ENCODE measurements at regions not wholly inside any gene's neighbourhood (a gene's known extent, or its start where the extent isn't known, plus 50 kb on each side); places are given as distances from the start of the nearest gene placed in this dataset.
A peak's percentile ranks its signal among the peaks of the same experiment; 100 is the strongest.

DNA sequence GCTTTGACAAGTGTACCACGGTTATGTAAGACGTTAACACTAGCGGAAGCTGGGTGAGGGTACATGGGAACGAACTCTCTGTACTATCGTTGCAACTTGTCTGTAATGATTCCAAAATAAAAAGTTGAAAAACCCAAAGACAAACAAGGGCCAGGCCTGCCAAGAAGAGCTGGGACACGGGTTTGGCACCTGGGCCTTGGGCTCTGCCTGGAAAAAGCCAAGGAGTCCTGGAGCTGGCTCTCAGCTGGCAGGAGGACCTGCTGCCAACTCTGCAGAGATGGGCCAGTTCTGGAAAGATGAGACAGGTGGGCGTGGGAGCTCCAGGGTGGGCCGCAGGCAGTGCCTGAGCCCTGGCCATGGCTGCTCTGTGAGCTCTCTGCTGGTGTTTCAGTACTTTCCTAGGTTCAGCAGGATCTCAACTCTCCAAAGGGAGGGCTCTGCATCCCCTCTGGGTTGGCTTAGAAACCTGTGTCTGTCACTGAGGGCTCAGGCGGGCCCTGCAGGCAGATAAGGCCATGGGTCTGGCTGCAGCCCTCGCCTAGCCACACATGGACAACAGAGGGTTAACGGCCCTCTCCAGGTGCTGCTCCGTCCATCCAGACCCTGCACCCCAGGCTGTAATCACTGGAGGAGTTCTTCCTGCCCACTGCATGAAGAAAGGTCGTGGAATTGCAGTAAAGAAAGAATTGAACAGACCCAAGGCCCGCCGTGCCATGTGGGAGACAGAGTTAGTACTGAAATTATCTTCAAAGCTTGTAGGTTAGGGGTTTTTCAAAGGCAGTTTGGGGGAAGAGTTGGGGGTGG, 89.9 kb downstream of the RHOB start:
- POLR2A ChIA-PET, result interaction anchor here (1.4 to 10.9 kb wide), 15 partner anchors 12 to 185 kb away, joined by 3 to 268 read pairs (median 19); partner anchors contain the start of gene RHOB
- intact Hi-C loops (cut with micrococcal nuclease; ENCODE audit: unreplicated experiment) (loop anchor here (5.0 kb wide), 1 partner anchor 45 kb away; no protein-coding TSS in a partner anchor), in situ Hi-C loops (cut with HindIII; ENCODE audit: extremely low pct_ligation_motif_present, low pct_unique_long_range_greater_than_20kb) (loop anchor here (5.0 kb wide), 1 partner anchor 90 kb away; the partner anchor contains the start of gene RHOB)
- H3K4me2 ChIP-seq (ENCODE audit: low read depth, low read length), result peak overlapping the region; percentile 81
- peak; percentile 0; the same call in 1 of the 3 replicates for ATAC-seq
- H3K79me2 ChIP-seq (ENCODE audit: insufficient read depth, low read length), result no peaks in the 10 kb centered on the region
- no peak overlapping the region for H2AFZ ChIP-seq (ENCODE audit: low read length)
- FAIRE-seq, result no peak
- CTCF ChIA-PET (ENCODE audit: low intra/inter-chr PET ratio, low total read pairs), result no interaction called here
- H3K4me1 ChIP-seq (ENCODE audit: insufficient read depth, low read length), result peaks cover 100% of the 10 kb centered on the region
- WGBS (ENCODE audit: low lambda C conversion rate), result 62% methylated on average over 15 of the region's 15 CpGs
- peak overlapping the region; percentile 97 for H3K27ac ChIP-seq (ENCODE audit: extremely low read length, insufficient read depth, low read length)
- no peaks in the 10 kb centered on the region for H3K27me3 ChIP-seq (ENCODE audit: control insufficient read depth in 1 of 2, insufficient read depth in 2 of 2, low read length in 2 of 2)
- H3K36me3 ChIP-seq (replicated peaks in 1 of 2; ENCODE audit: control insufficient read depth in 1 of 2, insufficient read depth in 2 of 2, low read length in 2 of 2), result no peaks in the 10 kb centered on the region
- peak overlapping the region in 1 of 3 experiments; percentile 59; a peak in 2 of 6 replicates for H3K4me3 ChIP-seq (replicated peaks in 1 of 3; ENCODE audit: insufficient read depth in 1 of 3, low read depth in 2 of 3, low read length in 3 of 3)
- H4K20me1 ChIP-seq (ENCODE audit: insufficient read depth, low read length), result no peaks in the 10 kb centered on the region
- H3K9me3 ChIP-seq (ENCODE audit: low read length), result no peaks in the 10 kb centered on the region
- peak; percentile 16 for DNase-seq (ENCODE audit: low spot score)
- BruUV-seq (replicated peaks), result no TSS peak
- peak overlapping the region; percentile 83 for H3K9ac ChIP-seq (ENCODE audit: insufficient read depth, low read depth, low read length)
- peak; percentile 8; the same call in 1 of the 2 replicates for TF ChIP-seq ZBTB20 (CRISPR knock-in tag; IDR thresholded peaks at IDR 0.05; ENCODE audit: borderline replicate concordance, low read depth)
- no peak for TF ChIP-seq ZNF124 (CRISPR knock-in tag; IDR thresholded peaks at IDR 0.05)
- TF ChIP-seq MTA1 (CRISPR knock-in tag; IDR thresholded peaks at IDR 0.05; ENCODE audit: borderline replicate concordance), result peak; percentile 40; the same call in 1 of the 2 replicates
- no peak for TF ChIP-seq SNRNP70 (IDR thresholded peaks at IDR 0.05; ENCODE audit: low read depth, low read length)
- peak; percentile 16; the same call in 1 of the 2 replicates for TF ChIP-seq MEF2D (CRISPR knock-in tag; IDR thresholded peaks at IDR 0.05)
- TF ChIP-seq JUN (CRISPR knock-in tag; IDR thresholded peaks at IDR 0.05), result peak; percentile 13; the same call in 1 of the 2 replicates
- no peak for TF ChIP-seq KMT2B (CRISPR knock-in tag; IDR thresholded peaks at IDR 0.05)
- TF ChIP-seq ZNF792 (CRISPR knock-in tag; IDR thresholded peaks at IDR 0.05), result no peak
- TF ChIP-seq KDM3A (CRISPR knock-in tag; IDR thresholded peaks at IDR 0.05; ENCODE audit: low read depth), result no peak
- TF ChIP-seq MYC (CRISPR knock-in tag; IDR thresholded peaks at IDR 0.05; ENCODE audit: borderline replicate concordance), result peak; percentile 48; the same call in 1 of the 2 replicates
- TF ChIP-seq ZSCAN29 (CRISPR knock-in tag; conservative IDR thresholded peaks at IDR 0.05), result no peak
- no peak for TF ChIP-seq KDM4B (CRISPR knock-in tag; IDR thresholded peaks at IDR 0.05)
- TF ChIP-seq ZNF619 (CRISPR knock-in tag; IDR thresholded peaks at IDR 0.05), result no peak
- peak; percentile 43; the same call in 1 of the 2 replicates for TF ChIP-seq ZNF761 (CRISPR knock-in tag; conservative IDR thresholded peaks at IDR 0.05)
- no peak for TF ChIP-seq ZNF260 (CRISPR knock-in tag; IDR thresholded peaks at IDR 0.05; ENCODE audit: borderline replicate concordance, low read depth)
- no peak for TF ChIP-seq ZNF788 (CRISPR knock-in tag; IDR thresholded peaks at IDR 0.05; ENCODE audit: borderline replicate concordance)
- no peak for TF ChIP-seq IRX3 (CRISPR knock-in tag; IDR thresholded peaks at IDR 0.05; ENCODE audit: borderline replicate concordance, low read depth)
- no peak for TF ChIP-seq SUZ12 (IDR thresholded peaks at IDR 0.05; ENCODE audit: low read depth, low read length)
- TF ChIP-seq HMG20B (CRISPR knock-in tag; conservative IDR thresholded peaks at IDR 0.05), result no peak
- TF ChIP-seq, protein P1, sequence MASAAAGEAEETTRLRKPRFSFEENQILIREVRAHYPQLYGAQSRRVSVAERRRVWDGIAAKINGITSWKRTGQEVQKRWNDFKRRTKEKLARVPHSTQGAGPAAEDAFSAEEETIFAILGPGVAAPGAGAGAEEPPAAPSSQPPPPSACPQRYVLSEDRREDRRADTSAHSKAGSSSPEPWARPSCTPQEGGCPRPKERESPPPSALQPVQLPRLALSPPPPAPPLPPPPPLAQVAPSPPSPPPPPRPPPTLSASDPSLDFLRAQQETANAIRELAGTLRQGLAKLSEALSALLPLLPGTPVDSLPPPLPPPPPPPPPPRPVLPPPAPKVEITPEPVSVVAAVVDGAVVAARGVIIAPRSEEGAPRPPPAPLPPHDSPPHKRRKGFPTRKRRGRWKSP (CRISPR knock-in tag; IDR thresholded peaks at IDR 0.05), result no peak
- no peak for TF ChIP-seq MBNL3 (CRISPR knock-in tag; conservative IDR thresholded peaks at IDR 0.05)
- peak; percentile 21 for TF ChIP-seq EED (CRISPR knock-in tag; IDR thresholded peaks at IDR 0.05)
- TF ChIP-seq, protein P2, sequence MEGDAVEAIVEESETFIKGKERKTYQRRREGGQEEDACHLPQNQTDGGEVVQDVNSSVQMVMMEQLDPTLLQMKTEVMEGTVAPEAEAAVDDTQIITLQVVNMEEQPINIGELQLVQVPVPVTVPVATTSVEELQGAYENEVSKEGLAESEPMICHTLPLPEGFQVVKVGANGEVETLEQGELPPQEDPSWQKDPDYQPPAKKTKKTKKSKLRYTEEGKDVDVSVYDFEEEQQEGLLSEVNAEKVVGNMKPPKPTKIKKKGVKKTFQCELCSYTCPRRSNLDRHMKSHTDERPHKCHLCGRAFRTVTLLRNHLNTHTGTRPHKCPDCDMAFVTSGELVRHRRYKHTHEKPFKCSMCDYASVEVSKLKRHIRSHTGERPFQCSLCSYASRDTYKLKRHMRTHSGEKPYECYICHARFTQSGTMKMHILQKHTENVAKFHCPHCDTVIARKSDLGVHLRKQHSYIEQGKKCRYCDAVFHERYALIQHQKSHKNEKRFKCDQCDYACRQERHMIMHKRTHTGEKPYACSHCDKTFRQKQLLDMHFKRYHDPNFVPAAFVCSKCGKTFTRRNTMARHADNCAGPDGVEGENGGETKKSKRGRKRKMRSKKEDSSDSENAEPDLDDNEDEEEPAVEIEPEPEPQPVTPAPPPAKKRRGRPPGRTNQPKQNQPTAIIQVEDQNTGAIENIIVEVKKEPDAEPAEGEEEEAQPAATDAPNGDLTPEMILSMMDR (CRISPR knock-in tag; IDR thresholded peaks at IDR 0.05), result peak; percentile 9; the same call in 1 of the 2 replicates
- no peak for TF ChIP-seq JARID2 (CRISPR knock-in tag; IDR thresholded peaks at IDR 0.05; ENCODE audit: insufficient replicate concordance)

All from HepG2 (cell line).